HepG2 (cell line): ENCODE measurements at regions not wholly inside any gene's neighbourhood (a gene's known extent, or its start where the extent isn't known, plus 50 kb on each side); places are given as distances from the start of the nearest gene placed in this dataset.

Experiments
- ATAC-seq: fragments of 200-7000 bp; cut with Tn5 transposase; 3 replicates; pipeline ENCODE4 v1.9.1; 2020; ENCODE audit warnings: mild to moderate bottlenecking, moderate library complexity
- BruUV-seq: library from RNA; stranded (reverse); fragments of 400-500 nt; replicated peaks from 2 replicates; lab custom pipeline; 2021; lab: Mats Ljungman, UMichigan
- CTCF ChIA-PET: fragments of 300-600 bp; formaldehyde crosslinking; extraction: SDS; loops from one replicate; lab custom pipeline; 2021; ENCODE audit warnings: low total read pairs, inconsistent platforms, low intra/inter-chr PET ratio; lab: Yijun Ruan, JAX
- POLR2A ChIA-PET: fragments of 350-600 bp; sonication (Branson Sonifier 250); formaldehyde crosslinking; loops from one replicate; lab custom pipeline; 2020; ENCODE audit warnings: antibody characterized with exemption, inconsistent platforms; lab: Yijun Ruan, JAX
- DNase-seq: peaks from one replicate; pipeline ENCODE4 v3.0.0-alpha.2; 2015; ENCODE audit warnings: low spot score
- FAIRE-seq: peaks from 3 replicates; lab custom pipeline; 2011; peaks lifted over from hg19 to GRCh38; lab: Jason Lieb, UNC
- H2AFZ ChIP-seq: one replicate; pipeline ENCODE4 v1.6.1; 2011; ENCODE audit warnings: low read length, inconsistent platforms
- H3K27ac ChIP-seq: fragments of 300-600 bp; 3 replicates; pipeline ENCODE4 v1.8.0; 2011; ENCODE audit warnings: mixed run types, mild to moderate bottlenecking, mixed read lengths, low read length, inconsistent platforms; ENCODE audit not compliant: insufficient read depth; ENCODE audit errors: extremely low read length
- H3K27me3 ChIP-seq, 2 experiments: fragments of 200-600 bp in 1 of 2; 2 replicates in 1 of 2; 3 replicates in 1 of 2; pipeline versions ENCODE4 v1.6.0 to v1.8.0; 2011; ENCODE audit warnings: low read length in 2 of 2, mild to moderate bottlenecking in 2 of 2, moderate library complexity in 2 of 2, inconsistent platforms in 1 of 2; ENCODE audit not compliant: insufficient read depth in 2 of 2, control insufficient read depth in 1 of 2
- H3K36me3 ChIP-seq, 2 experiments: fragments of 200-600 bp in 1 of 2; replicated peaks in 1 of 2; 2 replicates in 1 of 2; 3 replicates in 1 of 2; pipeline versions ENCODE4 v1.5.1 to v1.8.0; 2011; ENCODE audit warnings: low read length in 2 of 2, inconsistent platforms in 1 of 2; ENCODE audit not compliant: insufficient read depth in 2 of 2, control insufficient read depth in 1 of 2
- H3K4me1 ChIP-seq: 2 replicates; pipeline ENCODE4 v1.5.1; 2012; ENCODE audit warnings: low read length, inconsistent platforms; ENCODE audit not compliant: insufficient read depth
- H3K4me2 ChIP-seq: 2 replicates; pipeline ENCODE4 v1.6.0; 2011; ENCODE audit warnings: low read depth, low read length, inconsistent platforms
- H3K4me3 ChIP-seq, 3 experiments: fragments of 200-600 bp in 1 of 3; sonication (generic), shearing (Covaris generic) in 1 of 3; replicated peaks in 1 of 3; 2 replicates each; pipeline ENCODE4 v1.5.1; 2011 to 2016; ENCODE audit warnings: low read length in 3 of 3, inconsistent platforms in 2 of 3, low read depth in 2 of 3, mild to moderate bottlenecking in 2 of 3, control low read depth in 1 of 3, mixed read lengths in 1 of 3; ENCODE audit not compliant: insufficient read depth in 1 of 3
- H3K79me2 ChIP-seq: one replicate; pipeline ENCODE4 v1.6.1; 2011; ENCODE audit warnings: low read length, inconsistent platforms; ENCODE audit not compliant: insufficient read depth
- H3K9ac ChIP-seq: 2 replicates; pipeline ENCODE4 v1.6.0; 2011; ENCODE audit warnings: mild to moderate bottlenecking, low read depth, low read length, inconsistent platforms; ENCODE audit not compliant: insufficient read depth
- H3K9me3 ChIP-seq: 2 replicates; pipeline ENCODE4 v1.5.1; 2012; ENCODE audit warnings: mild to moderate bottlenecking, low read length
- H4K20me1 ChIP-seq: 2 replicates; pipeline ENCODE4 v1.6.0; 2011; ENCODE audit warnings: inconsistent platforms, mild to moderate bottlenecking, low read length, moderate library complexity; ENCODE audit not compliant: insufficient read depth
- CENPT ChIP-seq: sonication (generic); formaldehyde crosslinking; IDR thresholded peaks from 2 replicates; pipeline ENCODE4 v1.8.0; 2022; ENCODE audit warnings: low read depth, mild to moderate bottlenecking, moderate library complexity, missing genetic modification reagents
- HMGXB3 ChIP-seq: sonication (generic); formaldehyde crosslinking; IDR thresholded peaks from 2 replicates; pipeline ENCODE4 v1.4.0; 2020; ENCODE audit warnings: missing genetic modification reagents, borderline replicate concordance
- IKZF4 ChIP-seq: sonication (generic); formaldehyde crosslinking; IDR thresholded peaks from 2 replicates; pipeline ENCODE4 v1.5.1; 2020; ENCODE audit warnings: borderline replicate concordance, mild to moderate bottlenecking, low read depth, missing genetic modification reagents; ENCODE audit errors: not compliant biosample characterization
- NCOA5 ChIP-seq: sonication (generic); formaldehyde crosslinking; IDR thresholded peaks from 2 replicates; pipeline ENCODE4 v1.4.0; 2020; ENCODE audit warnings: missing genetic modification reagents
- POGZ ChIP-seq: sonication (generic); formaldehyde crosslinking; IDR thresholded peaks from 2 replicates; pipeline ENCODE4 v1.4.0; 2020; ENCODE audit warnings: mild to moderate bottlenecking, missing genetic modification reagents
- SAP130 ChIP-seq: IDR thresholded peaks from 2 replicates; pipeline ENCODE4 v1.6.1; 2016; ENCODE audit warnings: low read depth
- SP1 ChIP-seq, 2 experiments: fragments of 450-650 bp in 1 of 2; sonication (generic) in 1 of 2; formaldehyde crosslinking in 1 of 2; IDR thresholded peaks; 2 replicates each; pipeline versions ENCODE4 v1.4.0 to v1.6.1; 2016 to 2020; ENCODE audit warnings: missing genetic modification reagents in 1 of 2
- SUZ12 ChIP-seq: fragments of 150-350 bp; IDR thresholded peaks from 2 replicates; pipeline ENCODE4 v1.6.1; 2014; ENCODE audit warnings: low read depth, low read length
- TGIF2 ChIP-seq: IDR thresholded peaks from 2 replicates; pipeline ENCODE4 v1.6.1; 2016; ENCODE audit warnings: control low read depth, missing compliant biosample characterization
- ZHX2 ChIP-seq, 2 experiments: sonication (generic) in 1 of 2; formaldehyde crosslinking in 1 of 2; IDR thresholded peaks; 2 replicates each; pipeline versions ENCODE4 v1.6.1 to v1.9.0; 2014 to 2022; ENCODE audit warnings: antibody characterized with exemption in 1 of 2, borderline replicate concordance in 1 of 2, inconsistent platforms in 1 of 2, low read depth in 1 of 2, missing genetic modification reagents in 1 of 2
- ZMAT5 ChIP-seq: sonication (generic); formaldehyde crosslinking; IDR thresholded peaks from 2 replicates; pipeline ENCODE4 v1.5.0; 2020; ENCODE audit warnings: mild to moderate bottlenecking, low read depth, missing genetic modification reagents, borderline replicate concordance
- ZNF224 ChIP-seq: sonication (generic); formaldehyde crosslinking; IDR thresholded peaks from 2 replicates; pipeline ENCODE4 v1.5.0; 2020; ENCODE audit warnings: mild to moderate bottlenecking, missing genetic modification reagents
- ZNF337 ChIP-seq: sonication (generic); formaldehyde crosslinking; IDR thresholded peaks from 2 replicates; pipeline ENCODE4 v1.5.1; 2020; ENCODE audit warnings: missing genetic modification reagents, low read depth, mild to moderate bottlenecking, borderline replicate concordance
- ZNF616 ChIP-seq: sonication (generic); formaldehyde crosslinking; IDR thresholded peaks from 2 replicates; pipeline ENCODE4 v1.5.0; 2020; ENCODE audit warnings: low read depth, mild to moderate bottlenecking, missing genetic modification reagents
- WGBS: methylation state at CpG from one replicate; pipeline ENCODE4 v1.1.6; 2017; ENCODE audit warnings: low lambda C conversion rate; 5-methylcytosine and 5-hydroxymethylcytosine counted together
- in situ Hi-C: cut with HindIII; loops from 2 replicates; pipeline ENCODE4 v1.10.0; 2017; ENCODE audit warnings: low pct_unique_long_range_greater_than_20kb; ENCODE audit not compliant: extremely low pct_ligation_motif_present
- intact Hi-C: fragments of 100-400 bp; cut with micrococcal nuclease; formaldehyde crosslinking; loops from one replicate; pipeline ENCODE4 v1.10.0; 2022; ENCODE audit not compliant: unreplicated experiment

GRCh38 chr2:60386436-60386835, 167.0 kb downstream of the BCL11A start:
- Histone ChIP-seq H3K9me3 (no peaks in the 10 kb centered on the region), H3K4me3 (no peak overlapping the region), H3K79me2 (no peaks in the 10 kb centered on the region), H3K4me2 (no peak overlapping the region), H3K36me3 (no peaks in the 10 kb centered on the region), H4K20me1 (no peaks in the 10 kb centered on the region), H3K27ac (no peak overlapping the region)
- POLR2A ChIA-PET: no interaction called here
- CTCF ChIA-PET: no interaction called here
- BruUV-seq: no TSS peak
- in situ Hi-C loops (no loop called here), intact Hi-C loops (no loop called here)
- ATAC-seq (no peak), DNase-seq (no peak), FAIRE-seq (no peak)
- TF ChIP-seq SP1 (IDR thresholded peaks at IDR 0.05): no peak
- TF ChIP-seq SP1 (CRISPR knock-in tag; IDR thresholded peaks at IDR 0.05): no peak
- no peak for TF ChIP-seq TGIF2 (CRISPR knock-in tag)
- TF ChIP-seq NCOA5 (CRISPR knock-in tag): no peak
- no peak for TF ChIP-seq SAP130
- no peak for TF ChIP-seq ZHX2 (IDR thresholded peaks at IDR 0.05; ENCODE audit: low read depth)
- no peak for TF ChIP-seq ZHX2 (CRISPR knock-in tag; IDR thresholded peaks at IDR 0.05; ENCODE audit: borderline replicate concordance)
- TF ChIP-seq POGZ (CRISPR knock-in tag): no peak
- TF ChIP-seq HMGXB3: no peak
- TF ChIP-seq ZNF224 (CRISPR knock-in tag): no peak
- no peak for TF ChIP-seq CENPT (CRISPR knock-in tag)
- TF ChIP-seq SUZ12: no peak
- no peak for TF ChIP-seq ZNF616
- no peak for TF ChIP-seq IKZF4 (CRISPR knock-in tag)
- TF ChIP-seq ZNF337: no peak
- no peak for TF ChIP-seq ZMAT5 (CRISPR knock-in tag)
- TF ChIP-seq, all 625 proteins: peak for 0
- WGBS: 39% methylated on average over 2 of the region's 2 CpGs
- Histone ChIP-seq H3K9ac (no peak overlapping the region), H3K27me3 (peaks cover 0 to 4% of the 10 kb centered on the region in 2 experiments; a peak in 1 of 5 replicates), H3K4me1 (no peaks in the 10 kb centered on the region), H2AFZ (no peak overlapping the region)
